Mesothelial cell of epicardium (in vitro differentiated cells): ENCODE measurements at regions not wholly inside any gene's neighbourhood (a gene's known extent, or its start where the extent isn't known, plus 50 kb on each side); places are given as distances from the start of the nearest gene placed in this dataset.

Experiments
- DNase-seq, 2 experiments: peaks; one replicate each; pipeline ENCODE4 v3.0.0; 2021; ENCODE audit warnings: low spot score in 2 of 2; ENCODE audit not compliant: unreplicated experiment in 2 of 2
- H3K27ac Mint-ChIP-seq: 2 replicates; pipeline ENCODE4 v1.8.0; 2021; ENCODE audit warnings: mixed read lengths
- H3K27me3 Mint-ChIP-seq: 2 replicates; pipeline ENCODE4 v1.8.0; 2021; ENCODE audit warnings: low read depth, mixed read lengths
- H3K36me3 Mint-ChIP-seq: 2 replicates; pipeline ENCODE4 v1.8.0; 2021; ENCODE audit warnings: mixed read lengths
- H3K4me1 Mint-ChIP-seq: 2 replicates; pipeline ENCODE4 v1.8.0; 2021; ENCODE audit warnings: mixed read lengths
- H3K4me3 Mint-ChIP-seq: 2 replicates; pipeline ENCODE4 v1.8.0; 2021; ENCODE audit warnings: mild to moderate bottlenecking, moderate library complexity, mixed read lengths
- H3K9me3 Mint-ChIP-seq: 2 replicates; pipeline ENCODE4 v1.8.0; 2021; ENCODE audit warnings: mixed read lengths
- CTCF ChIP-seq: fragments of 200-600 bp; sonication (generic); IDR thresholded peaks from one replicate; pipeline ENCODE4 v1.5.0; 2021; ENCODE audit warnings: antibody characterized with exemption; ENCODE audit not compliant: unreplicated experiment

GRCh38 chr18:47501946-47502345 lies 250.5 kb upstream of the SKOR2 start:
- TF ChIP-seq CTCF: no peak
- H3K27ac Mint-ChIP-seq: no peak overlapping the region
- DNase-seq: no peak
- no peaks in the 10 kb centered on the region for H3K36me3 Mint-ChIP-seq
- H3K4me1 Mint-ChIP-seq: no peaks in the 10 kb centered on the region
- no peak overlapping the region for H3K4me3 Mint-ChIP-seq
- H3K9me3 Mint-ChIP-seq: peaks cover 4% of the 10 kb centered on the region
- H3K27me3 Mint-ChIP-seq: peaks cover 80% of the 10 kb centered on the region

GRCh38 chr18:47500930-47501329 lies 249.5 kb upstream of the SKOR2 start:
- Mint-ChIP-seq H3K4me3 (no peak overlapping the region), H3K4me1 (no peaks in the 10 kb centered on the region), H3K36me3 (no peaks in the 10 kb centered on the region), H3K9me3 (peaks cover 4% of the 10 kb centered on the region), H3K27me3 (peaks cover 76% of the 10 kb centered on the region), H3K27ac (no peak overlapping the region)
- no peak for DNase-seq
- no peak for TF ChIP-seq CTCF

- peaks cover 4% of the 10 kb centered on the region for H3K9me3 Mint-ChIP-seq
- no peak overlapping the region for H3K27ac Mint-ChIP-seq
- DNase-seq: no peak
- H3K4me1 Mint-ChIP-seq: no peaks in the 10 kb centered on the region
- TF ChIP-seq CTCF: no peak
- H3K4me3 Mint-ChIP-seq: no peak overlapping the region
- H3K36me3 Mint-ChIP-seq: no peaks in the 10 kb centered on the region
- H3K27me3 Mint-ChIP-seq: peaks cover 53% of the 10 kb centered on the region
These were observed 241.2 kb upstream of the SKOR2 start for GRCh38 chr18:47492691-47493090.

- Mint-ChIP-seq H3K27ac (no peak overlapping the region), H3K9me3 (peaks cover 5% of the 10 kb centered on the region), H3K4me1 (no peaks in the 10 kb centered on the region), H3K36me3 (no peaks in the 10 kb centered on the region), H3K27me3 (peaks cover 61% of the 10 kb centered on the region), H3K4me3 (no peak overlapping the region)
- TF ChIP-seq CTCF: no peak
- no peak for DNase-seq
These were observed 239.4 kb upstream of the SKOR2 start for GRCh38 chr18:47490882-47491281.

GRCh38 chr18:47485221-47485797 lies 233.8 kb upstream of the SKOR2 start:
- DNase-seq: no peak
- H3K4me1 Mint-ChIP-seq: no peaks in the 10 kb centered on the region
- no peak for TF ChIP-seq CTCF
- no peak overlapping the region for H3K4me3 Mint-ChIP-seq
- H3K27me3 Mint-ChIP-seq: peaks cover 80% of the 10 kb centered on the region
- peaks cover 5% of the 10 kb centered on the region for H3K9me3 Mint-ChIP-seq
- H3K36me3 Mint-ChIP-seq: no peaks in the 10 kb centered on the region
- no peak overlapping the region for H3K27ac Mint-ChIP-seq

- DNase-seq: no peak
- Mint-ChIP-seq H3K4me3 (no peak overlapping the region), H3K36me3 (no peaks in the 10 kb centered on the region), H3K4me1 (no peaks in the 10 kb centered on the region), H3K27ac (no peak overlapping the region), H3K27me3 (peaks cover 79% of the 10 kb centered on the region), H3K9me3 (peaks cover 5% of the 10 kb centered on the region)
- no peak for TF ChIP-seq CTCF
These were observed 232.6 kb upstream of the SKOR2 start for GRCh38 chr18:47484068-47484467.
